ENCODE measurements at regions not wholly inside any gene's neighbourhood (a gene's known extent, or its start where the extent isn't known, plus 50 kb on each side); places are given as distances from the start of the nearest gene placed in this dataset.

- Histone ChIP-seq H3K4me3 (replicated peaks in 1 of 3; ENCODE audit: low read depth in 2 of 3, low read length in 3 of 3) (no peak overlapping the region), H3K36me3 (replicated peaks in 1 of 2; ENCODE audit: control insufficient read depth in 1 of 2, insufficient read depth in 2 of 2, low read length in 2 of 2) (no peaks in the 10 kb centered on the region), H3K4me1 (ENCODE audit: control insufficient read depth in 1 of 2, insufficient read depth in 2 of 2, low read length in 2 of 2) (no peaks in the 10 kb centered on the region), H3K27me3 (ENCODE audit: control insufficient read depth in 2 of 2, insufficient read depth in 2 of 2, low read length in 2 of 2) (no peaks in the 10 kb centered on the region), H3K4me2 (replicated peaks; ENCODE audit: extremely low read depth, low read length, poor library complexity, severe bottlenecking) (no peak overlapping the region), H3K27ac (ENCODE audit: low read depth in 1 of 2, low read length in 2 of 2) (no peak overlapping the region), H2AFZ (ENCODE audit: insufficient read depth, low read depth, low read length, poor library complexity, severe bottlenecking) (no peak overlapping the region), H3K9ac (ENCODE audit: insufficient read depth, low read length, poor library complexity, severe bottlenecking) (no peak overlapping the region), H4K20me1 (ENCODE audit: insufficient read depth, low read length) (no peaks in the 10 kb centered on the region), H3K9me3 (replicated peaks in 1 of 2; ENCODE audit: control insufficient read depth in 1 of 2, insufficient read depth in 1 of 2, low read length in 2 of 2) (no peaks in the 10 kb centered on the region), H3K79me2 (ENCODE audit: insufficient read depth, low read length) (no peaks in the 10 kb centered on the region)
- no peak for TF ChIP-seq CTCF (IDR thresholded peaks at IDR 0.05)
- Mint-ChIP-seq H3K9me3 (no peaks in the 10 kb centered on the region), H3K4me1 (no peaks in the 10 kb centered on the region), H3K4me3 (no peak overlapping the region), H3K36me3 (no peaks in the 10 kb centered on the region), H3K27ac (no peak overlapping the region), H3K27me3 (ENCODE audit: low read depth in 3 of 3) (peaks cover 1 to 2% (median 2%) of the 10 kb centered on the region in 3 donors)
- DNase-seq, result no peak
- intact Hi-C loops (cut with micrococcal nuclease), result no loop called here
Observed at GRCh38 chr1:221530791-221531190, 211.1 kb downstream of the DUSP10 start.

DNA sequence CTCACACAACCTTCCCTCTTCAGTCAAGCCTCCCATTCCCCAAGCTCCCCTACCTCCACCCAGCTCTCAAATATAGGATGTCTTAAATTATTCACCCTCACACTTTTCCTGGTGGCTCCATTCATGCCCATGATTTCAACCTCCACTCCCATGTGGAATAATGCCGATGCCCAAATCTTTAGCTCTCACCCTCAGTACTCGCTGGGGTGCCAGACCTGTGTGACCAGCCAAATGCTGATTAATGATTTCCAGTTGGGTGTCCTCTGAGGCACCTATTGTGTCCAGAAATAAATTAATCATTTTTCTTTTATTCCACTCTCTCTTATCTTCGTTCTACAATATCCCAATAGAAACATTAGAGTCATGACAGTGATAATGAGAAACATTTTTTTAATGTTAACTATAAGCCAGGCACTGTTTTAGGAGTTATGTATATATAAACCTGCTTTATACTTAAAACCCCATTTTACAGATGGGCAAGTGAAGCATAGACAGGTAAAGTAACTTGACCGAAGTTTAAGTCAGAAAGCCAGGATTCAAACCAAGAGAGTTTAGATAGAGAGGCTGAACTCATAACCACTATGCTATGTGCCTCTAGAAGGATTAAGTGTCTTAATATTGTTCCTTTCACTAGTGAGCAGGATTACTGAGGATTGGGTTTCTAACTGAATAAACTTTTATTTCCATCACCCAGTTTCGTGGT, 209.7 kb downstream of the DUSP10 start:
- Histone ChIP-seq H3K9ac (ENCODE audit: insufficient read depth, low read length, poor library complexity, severe bottlenecking) (no peak overlapping the region), H3K9me3 (replicated peaks in 1 of 2; ENCODE audit: control insufficient read depth in 1 of 2, insufficient read depth in 1 of 2, low read length in 2 of 2) (no peaks in the 10 kb centered on the region), H3K79me2 (ENCODE audit: insufficient read depth, low read length) (no peaks in the 10 kb centered on the region), H3K4me2 (replicated peaks; ENCODE audit: extremely low read depth, low read length, poor library complexity, severe bottlenecking) (no peak overlapping the region), H2AFZ (ENCODE audit: insufficient read depth, low read depth, low read length, poor library complexity, severe bottlenecking) (no peak overlapping the region), H4K20me1 (ENCODE audit: insufficient read depth, low read length) (no peaks in the 10 kb centered on the region), H3K36me3 (replicated peaks in 1 of 2; ENCODE audit: control insufficient read depth in 1 of 2, insufficient read depth in 2 of 2, low read length in 2 of 2) (no peaks in the 10 kb centered on the region), H3K27me3 (ENCODE audit: control insufficient read depth in 2 of 2, insufficient read depth in 2 of 2, low read length in 2 of 2) (no peaks in the 10 kb centered on the region), H3K4me3 (replicated peaks in 1 of 3; ENCODE audit: low read depth in 2 of 3, low read length in 3 of 3) (no peak overlapping the region), H3K4me1 (ENCODE audit: control insufficient read depth in 1 of 2, insufficient read depth in 2 of 2, low read length in 2 of 2) (no peaks in the 10 kb centered on the region), H3K27ac (ENCODE audit: low read depth in 1 of 2, low read length in 2 of 2) (no peak overlapping the region)
- peaks cover 0 to 2% (median 0%) of the 10 kb centered on the region in 7 donors for H3K9me3 Mint-ChIP-seq
- H3K27me3 Mint-ChIP-seq (ENCODE audit: low read depth in 3 of 3), result peaks cover 0 to 2% (median 2%) of the 10 kb centered on the region in 3 donors
- no peak for DNase-seq
- intact Hi-C loops (cut with micrococcal nuclease), result no loop called here
- no peak for TF ChIP-seq CTCF (IDR thresholded peaks at IDR 0.05)
- H3K27ac Mint-ChIP-seq, result no peak overlapping the region
- H3K4me3 Mint-ChIP-seq, result no peak overlapping the region
- H3K36me3 Mint-ChIP-seq, result no peaks in the 10 kb centered on the region
- 100% methylated on average over 2 of the region's 5 CpGs for WGBS (ENCODE audit: insufficient coverage)
- no peaks in the 10 kb centered on the region for H3K4me1 Mint-ChIP-seq

All from CD14-positive monocyte (primary cell).